GM19397 (cell line): ENCODE measurements at regions not wholly inside any gene's neighbourhood (a gene's known extent, or its start where the extent isn't known, plus 50 kb on each side); places are given as distances from the start of the nearest gene placed in this dataset.
"Not testable (repeated sequence)": the region's sequence is repeated elsewhere in the genome, so short reads cannot be mapped to it uniquely, and the experiment has no call there.

Experiments
- ATAC-seq: cut with Tn5 transposase; IDR thresholded peaks from one replicate; pipeline ENCODE4 v1.9.1; 2021; ENCODE audit warnings: mild to moderate bottlenecking, moderate library complexity; ENCODE audit not compliant: unreplicated experiment

GRCh38 chr12:124477107-124477915, 90.1 kb downstream of the NCOR2 start:
- no peak for ATAC-seq

GRCh38 chr12:124476011-124476400, 91.4 kb downstream of the NCOR2 start:
- no peak for ATAC-seq

- ATAC-seq: no peak
Measured at GRCh38 chr12:124475295-124476010, 92.0 kb downstream of the NCOR2 start.

- ATAC-seq: no peak
Measured at GRCh38 chr12:124474709-124475108, 92.7 kb downstream of the NCOR2 start.

- no peak for ATAC-seq
Measured at GRCh38 chr12:124472690-124473279, 94.6 kb downstream of the NCOR2 start.

GRCh38 chr12:124471828-124472227, 95.6 kb downstream of the NCOR2 start:
- no peak for ATAC-seq

GRCh38 chr12:124470806-124471205, 96.6 kb downstream of the NCOR2 start:
- ATAC-seq: no peak

GRCh38 chr12:124470139-124470538, 97.3 kb downstream of the NCOR2 start:
- ATAC-seq: no peak

GRCh38 chr12:124469193-124469888, 98.1 kb downstream of the NCOR2 start:
- ATAC-seq: no peak

GRCh38 chr12:124467549-124467948, 99.9 kb downstream of the NCOR2 start:
- ATAC-seq: not testable (repeated sequence)

GRCh38 chr12:124466216-124467128, 100.9 kb downstream of the NCOR2 start:
- ATAC-seq: peak; percentile 97

- no peak for ATAC-seq
Measured at GRCh38 chr12:124465473-124465872, 101.9 kb downstream of the NCOR2 start.

GRCh38 chr12:124464830-124465229, 102.6 kb downstream of the NCOR2 start:
- no peak for ATAC-seq

- no peak for ATAC-seq
Measured at GRCh38 chr12:124464062-124464461, 103.3 kb downstream of the NCOR2 start.

- no peak for ATAC-seq
Measured at GRCh38 chr12:124463341-124463921, 104.0 kb downstream of the NCOR2 start.

- ATAC-seq: no peak
Measured at GRCh38 chr12:124462750-124463149, 104.7 kb downstream of the NCOR2 start.

GRCh38 chr12:124461851-124462623, 105.4 kb downstream of the NCOR2 start:
- ATAC-seq: no peak

- ATAC-seq: no peak
Measured at GRCh38 chr12:124461241-124461673, 106.2 kb downstream of the NCOR2 start.

- no peak for ATAC-seq
Measured at GRCh38 chr12:124460771-124461170, 106.6 kb downstream of the NCOR2 start.
